GM12878 (cell line): ENCODE measurements at regions not wholly inside any gene's neighbourhood (a gene's known extent, or its start where the extent isn't known, plus 50 kb on each side); places are given as distances from the start of the nearest gene placed in this dataset.

Experiments
- ASH2L ChIP-seq: fragments of 300-600, 200-600 bp; sonication (generic); IDR thresholded peaks from 2 replicates; pipeline ENCODE4 v1.6.1; 2017; ENCODE audit warnings: low read depth, mild to moderate bottlenecking, borderline replicate concordance
- CREM ChIP-seq: IDR thresholded peaks from 2 replicates; pipeline ENCODE4 v1.6.1; 2014; ENCODE audit warnings: antibody characterized with exemption, low read depth
- NFYB ChIP-seq: IDR thresholded peaks from 2 replicates; pipeline ENCODE4 v1.6.1; 2011; ENCODE audit warnings: low read depth, mild to moderate bottlenecking, low read length, improper control_type of control experiment, moderate library complexity; ENCODE audit not compliant: insufficient read depth
- PAX8 ChIP-seq: fragments of 450-650 bp; IDR thresholded peaks from 2 replicates; pipeline ENCODE4 v1.6.1; 2017; ENCODE audit warnings: mild to moderate bottlenecking, moderate library complexity
- POLR2A ChIP-seq: IDR thresholded peaks from 2 replicates; pipeline ENCODE4 v1.6.1; 2011; ENCODE audit warnings: low read depth, mild to moderate bottlenecking, low read length
- SMC3 ChIP-seq: IDR thresholded peaks from 2 replicates; pipeline ENCODE4 v1.6.1; 2011; ENCODE audit warnings: low read length, improper control_type of control experiment, borderline replicate concordance
- SREBF2 ChIP-seq: IDR thresholded peaks from 2 replicates; pipeline ENCODE4 v1.6.1; 2012; ENCODE audit warnings: mild to moderate bottlenecking, low read length
- STAT3 ChIP-seq: IDR thresholded peaks from 2 replicates; pipeline ENCODE4 v1.6.1; 2011; ENCODE audit warnings: low read depth, low read length, improper control_type of control experiment
- SUZ12 ChIP-seq: fragments of 200-600 bp; sonication (generic); IDR thresholded peaks from one replicate; pipeline ENCODE4 v1.6.1; 2018; ENCODE audit warnings: antibody characterized with exemption, mild to moderate bottlenecking; ENCODE audit not compliant: unreplicated experiment
- TCF12 ChIP-seq: IDR thresholded peaks from 2 replicates; pipeline ENCODE4 v1.6.1; 2011; ENCODE audit warnings: low read depth, mild to moderate bottlenecking, low read length
- TF ChIP-seq, protein P1 (sequence below), 3 experiments: IDR thresholded peaks in 2 of 3; conservative IDR thresholded peaks in 1 of 3; 2 replicates each; pipeline ENCODE4 v1.5.1; 2011; ENCODE audit warnings: low read depth in 3 of 3, low read length in 3 of 3, mild to moderate bottlenecking in 3 of 3, control low read depth in 2 of 3, moderate library complexity in 2 of 3, inconsistent platforms in 1 of 3, mixed read lengths in 1 of 3; ENCODE audit not compliant: control insufficient read depth in 2 of 3, insufficient read depth in 1 of 3; ENCODE audit errors: extremely low read depth in 1 of 3

DNA sequence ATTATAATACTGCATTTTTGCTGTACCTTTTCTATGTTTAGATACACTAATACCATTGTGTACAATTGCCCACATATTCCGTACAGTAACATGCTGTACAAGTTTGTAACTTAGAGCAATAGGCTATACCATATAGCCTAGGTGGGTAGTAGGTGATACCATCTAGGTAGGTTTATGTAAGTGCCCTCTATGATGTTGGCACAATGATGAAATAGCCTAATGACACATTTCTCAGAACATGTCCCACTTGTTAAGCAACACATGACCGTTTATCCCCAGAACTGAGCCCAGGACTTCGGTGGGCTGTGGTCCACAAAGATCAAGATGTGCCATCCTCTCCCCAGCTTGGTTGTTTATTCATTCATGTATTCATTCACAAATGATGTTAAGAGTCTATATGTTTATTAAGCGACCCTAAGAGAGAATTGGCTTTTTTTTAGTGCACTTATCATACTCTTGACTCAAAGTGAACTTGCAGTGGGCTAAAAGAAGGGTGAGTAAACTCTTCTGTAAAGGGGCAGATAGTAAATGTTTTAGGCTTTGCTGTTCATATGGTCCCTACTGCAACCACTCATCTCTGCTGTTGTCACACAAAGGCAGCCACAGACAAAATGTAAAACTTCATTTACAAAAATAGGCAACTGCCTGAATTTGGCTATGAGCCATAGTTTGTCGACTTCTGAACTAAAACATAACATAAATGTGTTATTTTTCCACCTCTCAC, 110.8 kb downstream of the NDUFA12 start:
- TF ChIP-seq, protein P1, sequence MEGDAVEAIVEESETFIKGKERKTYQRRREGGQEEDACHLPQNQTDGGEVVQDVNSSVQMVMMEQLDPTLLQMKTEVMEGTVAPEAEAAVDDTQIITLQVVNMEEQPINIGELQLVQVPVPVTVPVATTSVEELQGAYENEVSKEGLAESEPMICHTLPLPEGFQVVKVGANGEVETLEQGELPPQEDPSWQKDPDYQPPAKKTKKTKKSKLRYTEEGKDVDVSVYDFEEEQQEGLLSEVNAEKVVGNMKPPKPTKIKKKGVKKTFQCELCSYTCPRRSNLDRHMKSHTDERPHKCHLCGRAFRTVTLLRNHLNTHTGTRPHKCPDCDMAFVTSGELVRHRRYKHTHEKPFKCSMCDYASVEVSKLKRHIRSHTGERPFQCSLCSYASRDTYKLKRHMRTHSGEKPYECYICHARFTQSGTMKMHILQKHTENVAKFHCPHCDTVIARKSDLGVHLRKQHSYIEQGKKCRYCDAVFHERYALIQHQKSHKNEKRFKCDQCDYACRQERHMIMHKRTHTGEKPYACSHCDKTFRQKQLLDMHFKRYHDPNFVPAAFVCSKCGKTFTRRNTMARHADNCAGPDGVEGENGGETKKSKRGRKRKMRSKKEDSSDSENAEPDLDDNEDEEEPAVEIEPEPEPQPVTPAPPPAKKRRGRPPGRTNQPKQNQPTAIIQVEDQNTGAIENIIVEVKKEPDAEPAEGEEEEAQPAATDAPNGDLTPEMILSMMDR (IDR thresholded peaks at IDR 0.05 in 2 of 3, conservative IDR thresholded peaks at IDR 0.05 in 1 of 3; ENCODE audit: control insufficient read depth in 2 of 3, extremely low read depth in 1 of 3, insufficient read depth in 1 of 3, low read depth in 3 of 3, low read length in 3 of 3): no peak
- TF ChIP-seq SREBF2: no peak
- no peak for TF ChIP-seq NFYB
- no peak for TF ChIP-seq STAT3
- no peak for TF ChIP-seq PAX8
- TF ChIP-seq SMC3: no peak
- no peak for TF ChIP-seq CREM
- TF ChIP-seq TCF12: no peak
- no peak for TF ChIP-seq POLR2A
- no peak for TF ChIP-seq SUZ12
- TF ChIP-seq ASH2L: no peak
